ENCODE measurements at regions not wholly inside any gene's neighbourhood (a gene's known extent, or its start where the extent isn't known, plus 50 kb on each side); places are given as distances from the start of the nearest gene placed in this dataset.

DNA sequence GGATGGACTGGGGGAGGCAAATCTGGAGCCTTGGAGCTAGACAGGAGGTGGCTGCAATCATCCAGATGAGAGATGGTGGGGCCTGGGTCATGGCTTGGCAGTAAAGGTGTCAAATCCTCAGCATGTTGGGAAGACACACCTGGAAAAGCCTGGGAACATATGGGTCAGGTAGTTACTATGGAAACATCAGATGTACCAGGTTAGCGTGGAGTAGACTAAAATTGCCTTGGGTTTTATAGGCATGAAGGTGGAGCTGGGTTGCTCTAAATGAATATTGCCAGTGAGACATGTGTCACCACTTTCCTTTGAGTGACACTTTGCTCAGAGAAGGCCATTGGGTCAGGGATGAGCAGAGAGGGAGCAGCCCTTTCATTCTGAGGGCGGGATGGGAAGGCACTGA, 473.7 kb downstream of the TBC1D22A start:
- DNase-seq (ENCODE audit: low spot score): no peak

DNA sequence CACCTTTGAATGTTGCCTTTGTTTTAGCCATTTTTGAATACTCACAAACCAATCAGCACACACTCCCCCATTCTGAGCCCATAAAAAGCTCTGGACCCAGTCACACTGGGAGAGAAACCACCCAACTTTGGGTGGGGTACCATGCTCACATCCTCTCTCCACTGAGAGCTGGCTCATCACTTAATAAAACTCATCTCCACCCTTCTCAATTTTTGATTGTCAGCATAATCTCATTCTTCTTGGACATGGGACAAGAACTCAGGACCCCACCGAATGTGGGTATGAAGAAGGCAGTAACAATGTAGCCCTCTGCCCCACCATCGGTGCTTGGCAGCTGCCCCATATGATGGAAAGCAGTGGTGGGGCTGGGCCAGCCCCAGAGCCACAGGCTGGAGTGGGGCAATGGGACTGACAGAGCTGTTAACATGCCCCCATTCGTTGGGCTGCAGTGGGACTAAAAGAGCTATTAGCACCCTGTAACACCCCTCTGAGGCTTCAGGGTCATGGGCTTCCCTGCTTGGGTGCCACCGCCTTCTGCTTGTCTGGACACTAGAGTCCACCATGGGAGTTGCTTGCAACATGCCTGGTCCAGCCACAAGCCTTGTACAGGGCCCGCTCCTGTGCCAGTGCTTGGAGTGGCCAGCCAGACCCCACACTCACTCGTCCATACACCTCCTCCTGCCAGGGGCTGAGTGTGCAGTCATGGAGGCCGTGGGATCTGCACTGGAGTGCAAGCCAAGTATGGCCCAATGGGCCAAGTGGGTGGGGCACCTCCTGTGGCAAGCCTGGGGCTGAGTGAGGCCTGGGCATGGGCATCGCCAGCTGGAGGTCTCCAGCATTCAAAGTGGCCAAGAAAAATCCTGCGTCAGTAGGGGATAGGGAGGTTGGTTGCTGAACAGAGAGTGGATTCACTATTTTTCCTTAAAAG, 471.1 kb downstream of the TBC1D22A start:
- no peak for DNase-seq (ENCODE audit: low spot score)

DNA sequence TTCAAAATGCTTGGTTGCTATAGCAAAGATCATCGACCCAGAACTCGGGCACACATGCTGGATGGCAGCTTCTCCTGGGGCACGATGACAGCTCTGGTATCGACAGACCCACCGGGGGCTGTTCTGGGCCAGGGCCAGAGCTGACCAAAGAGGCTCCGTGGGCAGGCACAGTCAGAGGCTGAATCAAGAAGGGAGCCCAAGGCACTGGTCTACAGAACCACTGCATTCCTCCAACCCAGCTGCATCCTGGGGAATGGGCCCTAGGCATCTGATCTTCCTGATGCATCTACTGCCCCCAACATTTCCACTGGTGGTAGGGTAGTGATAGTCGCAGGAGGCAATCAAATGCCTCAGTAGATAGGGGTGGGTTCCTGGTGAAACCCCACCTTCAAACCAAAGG, 470.3 kb downstream of the TBC1D22A start:
- DNase-seq (ENCODE audit: low spot score): no peak

DNA sequence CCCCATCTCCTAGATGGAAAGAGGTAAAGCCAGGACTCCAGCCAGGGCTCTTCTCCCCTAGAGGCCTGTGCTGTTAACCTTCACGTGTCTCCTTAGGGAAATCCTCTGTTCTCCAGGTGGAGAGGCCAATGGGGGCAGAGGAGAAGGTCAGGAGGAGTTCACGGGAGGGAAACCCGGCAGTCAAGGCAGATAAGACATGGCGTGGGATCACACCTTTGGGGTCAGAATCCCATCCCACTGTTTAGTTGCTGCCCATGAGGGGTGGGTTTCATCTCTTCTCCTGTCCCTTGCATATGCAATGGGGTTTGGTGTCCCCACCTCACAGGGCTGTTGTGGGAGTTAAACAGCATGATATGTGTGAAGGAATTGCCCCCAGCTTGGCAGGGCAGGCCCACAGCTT, 469.7 kb downstream of the TBC1D22A start:
- DNase-seq (ENCODE audit: low spot score): no peak

DNA sequence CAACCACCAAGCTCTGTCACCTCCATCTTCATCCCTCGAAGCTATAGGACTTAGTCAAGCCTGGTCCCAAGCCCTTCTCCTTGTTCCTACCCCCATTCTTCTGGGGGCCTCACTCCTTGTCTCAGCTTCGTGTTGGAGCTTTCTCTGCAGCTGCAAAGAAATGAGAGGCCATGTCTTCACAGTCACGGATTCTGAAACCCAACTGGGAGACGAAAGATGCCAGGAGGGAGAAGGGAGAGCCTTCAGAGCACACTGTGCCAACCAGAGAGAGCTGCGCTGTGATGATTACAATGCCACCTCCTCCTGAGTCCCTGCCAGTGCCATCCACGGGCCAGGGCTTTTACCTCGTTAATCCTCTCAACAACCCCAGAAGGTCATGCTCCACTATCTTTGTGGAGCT, 469.3 kb downstream of the TBC1D22A start:
- DNase-seq (ENCODE audit: low spot score): no peak

- DNase-seq (ENCODE audit: low spot score): no peak
Observed at GRCh38 chr22:47230741-47231140, 468.3 kb downstream of the TBC1D22A start.

GRCh38 chr22:47230251-47230650, 467.8 kb downstream of the TBC1D22A start:
- no peak for DNase-seq (ENCODE audit: low spot score)

DNA sequence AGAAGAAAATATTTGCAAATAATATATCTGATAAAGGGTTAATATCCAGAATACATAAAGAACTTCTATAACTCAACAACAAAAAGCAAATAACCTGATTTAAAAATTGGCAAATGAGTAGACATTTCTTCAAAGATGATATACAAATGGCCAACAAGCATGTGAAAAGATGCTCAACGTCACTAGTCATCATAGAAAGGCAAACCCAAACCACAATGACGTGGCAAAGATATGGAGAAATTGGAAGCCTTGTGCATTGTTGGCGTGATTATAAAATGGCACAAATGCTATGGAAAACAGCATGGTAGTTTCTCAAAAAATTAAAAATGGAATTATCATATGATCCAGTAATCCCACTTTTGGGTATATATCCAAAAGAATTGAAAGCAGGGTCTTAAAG, 466.3 kb downstream of the TBC1D22A start:
- no peak for DNase-seq (ENCODE audit: low spot score)

- DNase-seq (ENCODE audit: low spot score): no peak
Observed at GRCh38 chr22:47225931-47226633, 463.6 kb downstream of the TBC1D22A start.

GRCh38 chr22:47225080-47225930, 462.9 kb downstream of the TBC1D22A start:
- DNase-seq (ENCODE audit: low spot score): no peak

Measured in SW480 (cell line).